DND-41 (cell line): ENCODE measurements at regions not wholly inside any gene's neighbourhood (a gene's known extent, or its start where the extent isn't known, plus 50 kb on each side); places are given as distances from the start of the nearest gene placed in this dataset.

Source experiments
- CTCF ChIP-seq: IDR thresholded peaks from 2 replicates; pipeline ENCODE4 v1.5.1; 2012; ENCODE audit warnings: borderline replicate concordance, low read length, moderate library complexity, mild to moderate bottlenecking; ENCODE audit not compliant: poor library complexity, severe bottlenecking; ENCODE audit errors: extremely low read depth
- EZH2 ChIP-seq: IDR thresholded peaks from 3 replicates; pipeline ENCODE4 v1.6.1; 2012; ENCODE audit warnings: borderline replicate concordance, low read depth, mild to moderate bottlenecking, moderate library complexity, low read length, inconsistent platforms; ENCODE audit not compliant: severe bottlenecking

DNA sequence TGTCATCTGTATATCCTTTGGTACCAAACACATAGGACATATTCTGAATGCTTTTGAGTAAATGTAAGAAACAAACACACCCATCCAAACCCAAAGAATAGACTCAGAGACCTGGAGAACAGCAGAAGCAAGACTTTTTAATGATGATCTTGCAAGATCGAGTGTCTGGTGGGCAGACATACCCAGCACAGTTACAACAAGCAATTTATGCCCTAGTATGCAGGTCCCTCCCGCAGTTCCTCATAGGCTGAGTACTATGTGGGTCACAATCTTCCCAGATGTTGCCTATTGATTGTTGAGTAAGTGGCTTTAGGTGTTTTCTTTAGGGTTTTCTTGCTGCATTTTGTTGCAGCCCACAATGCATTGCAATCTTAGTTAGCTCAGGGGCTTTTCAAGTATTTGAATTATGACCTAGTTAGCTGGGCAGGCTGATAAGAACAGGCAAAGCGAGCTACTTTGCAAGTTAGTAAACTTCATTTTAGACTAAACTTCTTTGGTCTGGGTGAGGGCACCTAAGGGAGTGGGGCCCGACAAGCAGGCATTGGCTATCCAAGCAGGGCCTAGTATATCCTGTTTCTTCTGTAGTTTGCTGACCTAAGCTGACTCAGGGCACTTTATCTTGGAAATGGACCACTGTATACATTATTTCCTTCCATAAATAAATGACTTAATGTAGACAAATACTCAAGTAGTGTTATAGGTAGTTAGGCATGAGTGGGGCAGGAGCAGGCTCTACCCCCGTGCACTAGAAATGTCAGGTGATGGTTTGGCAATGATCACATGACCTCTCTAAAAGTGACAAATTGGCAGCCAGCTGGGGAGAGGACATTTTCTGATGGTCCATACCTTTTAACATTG lies 87.3 kb upstream of the LIPC start:
- TF ChIP-seq CTCF = no peak
- TF ChIP-seq EZH2 = no peak
